MM.1S (cell line): ENCODE measurements at regions not wholly inside any gene's neighbourhood (a gene's known extent, or its start where the extent isn't known, plus 50 kb on each side); places are given as distances from the start of the nearest gene placed in this dataset.

Source experiments
- DNase-seq: peaks from one replicate; pipeline ENCODE4 v3.0.0-alpha.2; 2015
- H2AFZ ChIP-seq: fragments of 300-600 bp; sonication (generic); 2 replicates; pipeline ENCODE4 v1.6.0; 2016; ENCODE audit warnings: antibody characterized with exemption, low read length
- H3F3A ChIP-seq: fragments of 300-600 bp; sonication (generic); 2 replicates; pipeline ENCODE4 v1.6.1; 2016; ENCODE audit warnings: mild to moderate bottlenecking, antibody characterized with exemption, low read length, moderate library complexity, mixed read lengths; ENCODE audit not compliant: insufficient read depth
- H3K27ac ChIP-seq: fragments of 300-600 bp; sonication (generic); 2 replicates; pipeline ENCODE4 v1.5.1; 2016; ENCODE audit warnings: mild to moderate bottlenecking, low read length
- H3K27me3 ChIP-seq: fragments of 300-600 bp; sonication (generic); replicated peaks from 2 replicates; pipeline ENCODE4 v1.6.0; 2016; ENCODE audit warnings: low read length; ENCODE audit not compliant: insufficient read depth
- H3K36me3 ChIP-seq: fragments of 300-600 bp; sonication (generic); replicated peaks from 2 replicates; pipeline ENCODE4 v1.6.1; 2016; ENCODE audit warnings: mild to moderate bottlenecking, low read length, mixed read lengths; ENCODE audit not compliant: insufficient read depth
- H3K4me1 ChIP-seq: fragments of 300-600 bp; sonication (generic); 2 replicates; pipeline ENCODE4 v1.6.1; 2016; ENCODE audit warnings: low read length, mixed read lengths
- H3K4me2 ChIP-seq: fragments of 300-600 bp; sonication (generic); 2 replicates; pipeline ENCODE4 v1.6.0; 2016; ENCODE audit warnings: low read depth, low read length
- H3K4me3 ChIP-seq: fragments of 300-600 bp; sonication (generic); 2 replicates; pipeline ENCODE4 v1.5.1; 2016; ENCODE audit warnings: low read length, mixed read lengths
- H3K79me2 ChIP-seq: fragments of 300-600 bp; sonication (generic); 2 replicates; pipeline ENCODE4 v1.6.1; 2016; ENCODE audit warnings: mixed run types, low read length, mixed read lengths
- H3K9ac ChIP-seq: fragments of 300-600 bp; sonication (generic); 2 replicates; pipeline ENCODE4 v1.6.1; 2016; ENCODE audit warnings: low read length, mixed read lengths
- H3K9me2 ChIP-seq: fragments of 300-600 bp; sonication (generic); replicated peaks from 2 replicates; pipeline ENCODE4 v1.6.1; 2016; ENCODE audit warnings: mild to moderate bottlenecking, low read length, mixed read lengths; ENCODE audit not compliant: insufficient read depth
- H3K9me3 ChIP-seq: fragments of 300-600 bp; sonication (generic); replicated peaks from 2 replicates; pipeline ENCODE4 v1.6.1; 2016; ENCODE audit warnings: mild to moderate bottlenecking, low read length, mixed read lengths; ENCODE audit not compliant: insufficient read depth
- H4K20me1 ChIP-seq: fragments of 300-600 bp; sonication (generic); 2 replicates; pipeline ENCODE4 v1.6.1; 2016; ENCODE audit warnings: mild to moderate bottlenecking, low read length, moderate library complexity, mixed read lengths; ENCODE audit not compliant: insufficient read depth
- CTCF ChIP-seq: fragments of 300-600 bp; sonication (generic); IDR thresholded peaks from 2 replicates; pipeline ENCODE4 v1.5.1; 2016; ENCODE audit warnings: antibody characterized with exemption, low read length, mixed read lengths
- EZH2 ChIP-seq: fragments of 300-600 bp; sonication (generic); optimal IDR thresholded peaks from 2 replicates; pipeline ENCODE3; 2017; ENCODE audit warnings: low read depth, mild to moderate bottlenecking, antibody characterized with exemption, low read length, mixed read lengths
- EZH2phosphoT487 ChIP-seq: fragments of 300-600 bp; sonication (generic); IDR thresholded peaks from 2 replicates; pipeline ENCODE4 v1.6.1; 2018; ENCODE audit warnings: antibody characterized with exemption, low read length

- Histone ChIP-seq H3K9me2 (no peaks in the 10 kb centered on the region), H3K9ac (no peak overlapping the region), H3F3A (peaks cover 12% of the 10 kb centered on the region), H2AFZ (no peak overlapping the region), H3K4me1 (peaks cover 16% of the 10 kb centered on the region), H3K9me3 (no peaks in the 10 kb centered on the region), H4K20me1 (no peaks in the 10 kb centered on the region), H3K79me2 (no peaks in the 10 kb centered on the region), H3K27me3 (no peaks in the 10 kb centered on the region), H3K4me3 (no peak overlapping the region), H3K36me3 (no peaks in the 10 kb centered on the region), H3K27ac (no peak overlapping the region), H3K4me2 (no peak overlapping the region)
- no peak for DNase-seq
- no peak for TF ChIP-seq EZH2phosphoT487
- TF ChIP-seq EZH2 = no peak
- no peak for TF ChIP-seq CTCF
Measured at GRCh38 chr2:161085149-161085548, 75.1 kb upstream of the TANK start.

- no peaks in the 10 kb centered on the region for H3K9me3 ChIP-seq
- H3K9me2 ChIP-seq = no peaks in the 10 kb centered on the region
- H3K4me3 ChIP-seq = 0 out of 2 replicates have a peak overlapping the region, but pooled peaks have one; percentile 18
- no peaks in the 10 kb centered on the region for H4K20me1 ChIP-seq
- H3K4me2 ChIP-seq = peak overlapping the region; percentile 63
- no peaks in the 10 kb centered on the region for H3K27me3 ChIP-seq
- TF ChIP-seq CTCF (no peak), EZH2 (no peak), EZH2phosphoT487 (no peak)
- peak overlapping the region; percentile 28 for H2AFZ ChIP-seq
- peak overlapping the region; percentile 6; the same call in 1 of the 2 replicates for H3K9ac ChIP-seq
- peaks cover 21% of the 10 kb centered on the region for H3F3A ChIP-seq
- DNase-seq = peak; percentile 38
- H3K79me2 ChIP-seq = no peaks in the 10 kb centered on the region
- no peaks in the 10 kb centered on the region for H3K36me3 ChIP-seq
- H3K27ac ChIP-seq = peak overlapping the region; percentile 65; the same call in 1 of the 2 replicates
- H3K4me1 ChIP-seq = peaks cover 25% of the 10 kb centered on the region
Measured at GRCh38 chr2:161088658-161089350, 71.4 kb upstream of the TANK start.

GRCh38 chr2:161090411-161090810 is 69.8 kb upstream of the TANK start:
- peak overlapping the region; percentile 27; the same call in 1 of the 2 replicates for H3K9ac ChIP-seq
- H3K9me3 ChIP-seq = no peaks in the 10 kb centered on the region
- H3K4me3 ChIP-seq = peak overlapping the region; percentile 3; the same call in 1 of the 2 replicates
- no peaks in the 10 kb centered on the region for H3K79me2 ChIP-seq
- no peak for TF ChIP-seq EZH2
- no peak for TF ChIP-seq CTCF
- no peak for TF ChIP-seq EZH2phosphoT487
- peak overlapping the region; percentile 63 for H3K4me2 ChIP-seq
- H2AFZ ChIP-seq = peak overlapping the region; percentile 76
- no peaks in the 10 kb centered on the region for H3K36me3 ChIP-seq
- H3K4me1 ChIP-seq = peaks cover 25% of the 10 kb centered on the region
- no peaks in the 10 kb centered on the region for H3K27me3 ChIP-seq
- H3K9me2 ChIP-seq = no peaks in the 10 kb centered on the region
- peak overlapping the region; percentile 65; the same call in 1 of the 2 replicates for H3K27ac ChIP-seq
- peaks cover 21% of the 10 kb centered on the region for H3F3A ChIP-seq
- no peaks in the 10 kb centered on the region for H4K20me1 ChIP-seq
- DNase-seq = peak; percentile 73
